ENCODE measurements at regions not wholly inside any gene's neighbourhood (a gene's known extent, or its start where the extent isn't known, plus 50 kb on each side); places are given as distances from the start of the nearest gene placed in this dataset.

DNA sequence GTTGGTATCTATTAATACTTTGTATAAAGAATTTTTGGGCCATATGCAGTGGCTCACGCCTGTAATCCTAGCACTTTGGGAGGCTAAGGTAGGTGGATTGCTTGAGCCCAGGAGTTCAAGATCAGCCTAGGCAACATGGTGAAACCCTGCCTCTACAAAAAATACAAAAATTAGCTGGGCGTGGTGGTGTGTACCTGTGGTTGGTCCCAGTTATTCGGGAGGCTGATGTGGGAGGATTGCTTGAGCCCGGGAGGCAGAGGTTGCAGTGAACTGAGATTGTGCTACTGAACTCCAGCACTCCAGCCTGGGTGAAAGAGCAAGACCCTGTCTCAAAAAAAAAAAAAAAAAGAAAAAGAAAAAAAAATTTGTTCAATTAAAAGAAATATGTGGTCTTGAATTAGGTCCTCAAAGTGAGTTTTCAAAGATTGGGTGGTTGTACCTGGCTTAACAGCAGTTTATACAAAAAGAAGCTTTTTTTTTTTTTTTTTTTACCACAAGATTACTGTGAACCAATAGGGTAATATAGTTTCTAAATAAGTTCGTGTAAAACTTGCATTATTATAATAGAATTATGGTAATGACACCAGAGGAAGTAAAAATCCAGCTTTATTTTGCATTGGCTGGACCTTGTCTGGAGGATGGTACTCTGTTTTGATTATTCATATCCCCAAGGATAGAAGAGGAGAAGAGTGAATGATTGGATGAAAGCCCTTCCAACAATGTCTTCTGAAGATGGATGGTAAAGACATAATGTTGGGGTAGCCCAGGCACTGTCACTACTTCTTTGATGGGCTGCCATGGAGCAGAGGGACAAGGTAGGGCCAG, 210.3 kb downstream of the MYCN start:
- H3K9me3 ChIP-seq (ENCODE audit: insufficient read depth, low read length) = no peaks in the 10 kb centered on the region
- no peak overlapping the region for H3K9ac ChIP-seq (ENCODE audit: insufficient read length, low read depth)
- no peaks in the 10 kb centered on the region for H3K4me1 ChIP-seq (ENCODE audit: insufficient read depth, insufficient read length)
- no peak for DNase-seq (ENCODE audit: low read depth, low spot score)
- no peak overlapping the region for H3K4me3 ChIP-seq (ENCODE audit: insufficient read length, low read depth)
- TF ChIP-seq SUZ12 (IDR thresholded peaks at IDR 0.05; ENCODE audit: extremely low read depth, insufficient read depth, insufficient read length) (no peak), YY1 (IDR thresholded peaks at IDR 0.05; ENCODE audit: insufficient read depth, insufficient read length) (no peak), ZNF274 (IDR thresholded peaks at IDR 0.05; ENCODE audit: low read depth, low read length) (no peak)
- no peaks in the 10 kb centered on the region for H3K27me3 ChIP-seq (ENCODE audit: insufficient read depth, insufficient read length)
- H3K36me3 ChIP-seq (ENCODE audit: insufficient read depth, insufficient read length, low read length) = no peaks in the 10 kb centered on the region

DNA sequence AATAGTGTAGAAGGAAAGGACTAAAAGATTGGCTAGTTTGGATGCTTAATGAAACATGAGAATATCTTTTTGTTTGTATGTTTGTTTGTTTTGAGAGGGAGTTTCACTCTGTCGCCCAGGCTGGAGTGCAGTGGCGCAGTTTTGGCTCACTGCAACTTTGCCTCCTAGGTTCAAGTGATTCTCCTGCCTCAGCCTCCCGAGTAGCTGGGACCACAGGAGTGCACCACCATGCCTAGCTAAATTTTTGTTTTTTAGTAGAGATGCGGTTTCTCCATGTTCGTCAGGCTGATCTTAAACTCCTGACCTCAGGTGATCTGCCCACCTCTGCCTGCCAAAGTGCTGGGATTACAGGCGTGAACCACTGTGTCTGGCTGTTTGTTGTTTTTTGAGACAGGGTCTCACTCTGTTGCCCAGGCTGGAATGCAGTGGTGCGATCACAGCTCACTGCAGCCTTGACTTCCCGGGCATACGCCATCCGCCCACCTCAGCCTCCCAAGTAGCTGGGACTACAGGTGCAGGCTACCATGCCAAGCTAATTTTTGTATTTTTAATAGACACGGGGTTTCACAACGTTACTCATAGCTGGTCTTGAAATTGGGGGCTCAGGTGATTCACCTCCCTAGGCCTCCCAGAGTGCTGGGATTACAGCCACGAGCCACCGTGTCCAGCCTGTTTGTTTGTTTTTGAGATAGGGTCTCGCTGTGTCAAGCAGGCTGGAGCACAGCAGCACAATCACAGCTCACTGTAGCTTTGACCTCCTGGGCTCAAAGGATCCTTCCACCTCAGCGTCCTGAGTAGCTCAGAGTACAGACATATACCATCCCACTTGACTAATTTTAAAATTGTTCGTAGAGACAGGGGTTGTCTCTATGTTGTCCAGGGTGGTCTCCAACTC, 209.2 kb downstream of the MYCN start:
- Histone ChIP-seq H3K4me3 (ENCODE audit: insufficient read length, low read depth) (no peak overlapping the region), H3K27me3 (ENCODE audit: insufficient read depth, insufficient read length) (no peaks in the 10 kb centered on the region), H3K9ac (ENCODE audit: insufficient read length, low read depth) (no peak overlapping the region), H3K36me3 (ENCODE audit: insufficient read depth, insufficient read length, low read length) (no peaks in the 10 kb centered on the region), H3K4me1 (ENCODE audit: insufficient read depth, insufficient read length) (no peaks in the 10 kb centered on the region), H3K9me3 (ENCODE audit: insufficient read depth, low read length) (no peaks in the 10 kb centered on the region)
- DNase-seq (ENCODE audit: low read depth, low spot score) = no peak
- TF ChIP-seq ZNF274 (IDR thresholded peaks at IDR 0.05; ENCODE audit: low read depth, low read length) (no peak), SUZ12 (IDR thresholded peaks at IDR 0.05; ENCODE audit: extremely low read depth, insufficient read depth, insufficient read length) (no peak), YY1 (IDR thresholded peaks at IDR 0.05; ENCODE audit: insufficient read depth, insufficient read length) (no peak)

DNA sequence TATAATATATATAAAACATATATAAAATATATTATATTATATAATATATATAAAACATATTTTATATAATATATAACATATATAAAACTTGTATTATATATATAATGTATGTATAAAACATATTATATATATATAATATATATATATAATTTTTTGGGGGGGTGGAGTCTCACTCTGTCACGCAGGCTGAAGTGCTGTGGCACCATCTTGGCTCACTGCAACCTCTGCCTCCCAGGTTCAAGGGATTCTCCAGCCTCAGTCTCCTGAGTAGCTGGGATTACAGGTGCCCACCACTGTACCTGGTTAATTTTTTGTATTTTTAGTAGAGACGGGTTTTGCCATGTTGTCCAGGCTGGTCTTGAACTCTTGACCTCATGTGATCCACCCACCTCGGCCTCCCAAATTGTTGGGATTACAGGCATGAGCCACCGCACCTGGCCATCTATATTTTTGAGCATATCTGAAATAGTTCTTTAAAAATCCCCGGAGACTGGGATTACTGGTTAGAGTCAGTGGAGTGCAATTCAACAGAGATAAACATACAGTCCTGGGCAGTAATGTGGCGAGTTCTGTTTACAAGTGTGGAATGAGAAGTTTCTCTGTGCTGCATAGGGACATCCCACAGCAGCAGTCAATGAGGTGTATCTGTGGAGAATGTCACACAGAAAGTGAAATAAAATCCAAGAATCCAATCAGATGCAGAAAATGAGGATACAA, 208.4 kb downstream of the MYCN start:
- Histone ChIP-seq H3K36me3 (ENCODE audit: insufficient read depth, insufficient read length, low read length) (no peaks in the 10 kb centered on the region), H3K9ac (ENCODE audit: insufficient read length, low read depth) (no peak overlapping the region), H3K4me1 (ENCODE audit: insufficient read depth, insufficient read length) (no peaks in the 10 kb centered on the region), H3K4me3 (ENCODE audit: insufficient read length, low read depth) (no peak overlapping the region), H3K27me3 (ENCODE audit: insufficient read depth, insufficient read length) (no peaks in the 10 kb centered on the region), H3K9me3 (ENCODE audit: insufficient read depth, low read length) (no peaks in the 10 kb centered on the region)
- no peak for TF ChIP-seq SUZ12 (IDR thresholded peaks at IDR 0.05; ENCODE audit: extremely low read depth, insufficient read depth, insufficient read length)
- TF ChIP-seq ZNF274 (IDR thresholded peaks at IDR 0.05; ENCODE audit: low read depth, low read length) = no peak
- TF ChIP-seq YY1 (IDR thresholded peaks at IDR 0.05; ENCODE audit: insufficient read depth, insufficient read length) = no peak
- DNase-seq (ENCODE audit: low read depth, low spot score) = no peak

DNA sequence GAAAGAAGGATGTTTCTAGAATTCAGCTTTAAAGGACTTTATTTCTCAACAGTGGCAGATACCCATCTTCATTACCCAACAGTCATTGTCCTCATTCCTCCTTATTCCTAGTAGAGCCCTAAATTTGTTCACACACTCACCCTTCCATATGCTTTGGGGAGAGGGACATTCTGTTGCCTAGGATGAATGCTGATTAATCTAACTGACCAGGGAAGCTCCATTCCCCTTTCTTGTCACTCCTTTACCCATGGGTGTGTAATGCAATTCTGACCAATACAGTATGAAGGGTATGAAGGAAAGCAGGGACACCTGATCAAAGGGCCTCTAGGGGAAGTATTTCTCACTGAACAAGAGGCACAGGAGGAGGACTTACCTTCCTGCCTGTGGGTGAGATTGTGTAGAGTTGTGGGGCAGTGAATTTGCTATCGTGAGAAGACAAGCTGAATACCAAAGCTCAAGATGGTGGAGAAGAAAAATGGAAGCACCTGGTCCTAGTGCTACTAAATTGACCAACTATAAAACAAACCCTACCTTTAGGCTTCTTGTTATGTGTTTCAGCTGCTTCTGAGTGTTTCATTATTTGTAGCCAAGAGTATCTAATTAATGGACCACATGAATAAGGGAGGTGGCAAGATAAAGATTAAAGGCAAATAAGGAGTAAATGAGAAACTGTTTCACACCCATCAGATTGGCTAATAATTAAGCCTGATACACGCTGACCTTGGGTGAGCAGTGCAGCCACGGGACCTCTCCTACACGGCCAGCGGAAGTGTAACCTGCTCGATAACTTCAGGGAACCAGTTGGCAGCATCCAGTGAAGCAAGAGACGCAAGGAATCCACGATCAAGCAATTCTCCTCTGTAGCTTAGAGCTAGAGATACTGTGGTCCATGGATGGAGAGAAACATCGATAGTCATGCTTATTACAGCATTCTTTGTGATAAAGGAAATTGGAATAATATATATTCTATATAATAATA, 202.3 kb downstream of the MYCN start:
- Histone ChIP-seq H3K36me3 (ENCODE audit: insufficient read depth, insufficient read length, low read length) (no peaks in the 10 kb centered on the region), H3K4me3 (ENCODE audit: insufficient read length, low read depth) (no peak overlapping the region), H3K4me1 (ENCODE audit: insufficient read depth, insufficient read length) (no peaks in the 10 kb centered on the region), H3K9me3 (ENCODE audit: insufficient read depth, low read length) (no peaks in the 10 kb centered on the region), H3K27me3 (ENCODE audit: insufficient read depth, insufficient read length) (no peaks in the 10 kb centered on the region), H3K9ac (ENCODE audit: insufficient read length, low read depth) (no peak overlapping the region)
- no peak for DNase-seq (ENCODE audit: low read depth, low spot score)
- TF ChIP-seq ZNF274 (IDR thresholded peaks at IDR 0.05; ENCODE audit: low read depth, low read length) (no peak), SUZ12 (IDR thresholded peaks at IDR 0.05; ENCODE audit: extremely low read depth, insufficient read depth, insufficient read length) (no peak), YY1 (IDR thresholded peaks at IDR 0.05; ENCODE audit: insufficient read depth, insufficient read length) (no peak)

- TF ChIP-seq ZNF274 (IDR thresholded peaks at IDR 0.05; ENCODE audit: low read depth, low read length) = no peak
- TF ChIP-seq YY1 (IDR thresholded peaks at IDR 0.05; ENCODE audit: insufficient read depth, insufficient read length) = no peak
- TF ChIP-seq SUZ12 (IDR thresholded peaks at IDR 0.05; ENCODE audit: extremely low read depth, insufficient read depth, insufficient read length) = no peak
- Histone ChIP-seq H3K9me3 (ENCODE audit: insufficient read depth, low read length) (no peaks in the 10 kb centered on the region), H3K4me3 (ENCODE audit: insufficient read length, low read depth) (no peak overlapping the region), H3K27me3 (ENCODE audit: insufficient read depth, insufficient read length) (no peaks in the 10 kb centered on the region), H3K9ac (ENCODE audit: insufficient read length, low read depth) (no peak overlapping the region), H3K4me1 (ENCODE audit: insufficient read depth, insufficient read length) (no peaks in the 10 kb centered on the region), H3K36me3 (ENCODE audit: insufficient read depth, insufficient read length, low read length) (no peaks in the 10 kb centered on the region)
- no peak for DNase-seq (ENCODE audit: low read depth, low spot score)
These were observed 201.2 kb downstream of the MYCN start for GRCh38 chr2:16141641-16141921.
